NCI-H2171 treated with DMSO at 0.1 percent for 48 hours (cell line): ENCODE measurements at regions not wholly inside any gene's neighbourhood (a gene's known extent, or its start where the extent isn't known, plus 50 kb on each side); places are given as distances from the start of the nearest gene placed in this dataset.

Experiments
- DNase-seq: peaks from one replicate; lab custom pipeline; 2025; lab: John Stamatoyannopoulos, UW

DNA sequence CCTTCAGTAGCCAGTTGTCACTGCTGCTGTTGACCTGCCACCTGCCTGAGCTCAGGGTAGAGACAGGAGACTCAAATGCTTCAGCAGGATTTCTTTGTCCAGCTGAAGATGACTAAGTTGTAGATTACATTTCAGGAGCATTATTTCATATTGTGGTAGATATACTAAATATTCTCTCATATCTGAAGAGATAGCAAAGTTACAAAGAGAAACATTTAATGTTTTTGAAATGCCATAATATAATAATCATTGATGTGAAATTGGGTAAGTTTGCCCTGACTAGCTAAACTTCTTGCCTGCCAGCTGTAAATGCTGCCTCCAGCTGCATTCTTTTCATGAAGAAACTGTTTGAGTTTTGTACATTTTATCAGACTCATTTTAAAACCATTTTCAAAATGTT, 247.6 kb upstream of the CNKSR2 start:
- no peak for DNase-seq

- no peak for DNase-seq
Observed at GRCh38 chrX:21131346-21131745, 242.9 kb upstream of the CNKSR2 start.

DNA sequence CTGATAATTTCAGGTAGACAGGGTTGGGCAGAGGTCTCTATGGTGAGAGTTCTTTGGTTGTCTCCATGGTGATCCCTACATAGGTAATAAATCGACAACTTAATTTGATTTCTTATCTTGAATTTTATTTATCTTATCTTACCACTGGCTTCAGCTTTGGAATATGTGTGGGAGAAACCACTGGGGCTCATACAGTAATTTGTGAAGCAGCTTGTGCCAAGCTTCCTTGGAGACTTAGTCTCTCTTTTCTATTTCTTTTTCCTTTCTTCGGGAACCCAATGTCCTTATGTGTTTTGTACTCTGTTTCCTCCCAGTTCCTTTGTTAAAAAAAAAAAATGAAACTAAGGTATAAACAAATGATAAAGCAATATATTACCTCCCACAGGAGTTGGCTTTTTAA, 242.4 kb upstream of the CNKSR2 start:
- no peak for DNase-seq

- DNase-seq: no peak
Observed at GRCh38 chrX:21132686-21133393, 241.4 kb upstream of the CNKSR2 start.

- no peak for DNase-seq
Observed at GRCh38 chrX:21150208-21150607, 224.0 kb upstream of the CNKSR2 start.

GRCh38 chrX:21151051-21151450, 223.2 kb upstream of the CNKSR2 start:
- no peak for DNase-seq

DNA sequence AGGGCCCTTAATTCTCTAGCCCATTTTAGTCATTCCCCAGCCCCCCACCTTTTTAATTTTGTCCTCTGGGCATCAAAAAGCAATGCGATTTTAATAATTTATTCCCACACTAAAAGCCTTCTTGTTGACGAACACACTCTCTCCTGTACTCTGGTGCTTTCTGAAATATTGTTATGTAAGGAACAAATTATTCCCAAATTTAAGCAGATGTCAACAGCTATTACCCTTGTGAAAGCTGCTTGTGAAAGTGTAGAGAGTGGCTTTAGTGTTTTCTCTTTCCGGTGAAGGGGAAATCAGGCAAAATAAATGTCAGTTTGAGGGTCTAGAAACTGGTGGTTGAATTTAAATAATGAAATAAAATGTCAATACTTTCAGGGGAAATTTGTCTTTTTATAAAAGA, 221.2 kb upstream of the CNKSR2 start:
- no peak for DNase-seq

DNA sequence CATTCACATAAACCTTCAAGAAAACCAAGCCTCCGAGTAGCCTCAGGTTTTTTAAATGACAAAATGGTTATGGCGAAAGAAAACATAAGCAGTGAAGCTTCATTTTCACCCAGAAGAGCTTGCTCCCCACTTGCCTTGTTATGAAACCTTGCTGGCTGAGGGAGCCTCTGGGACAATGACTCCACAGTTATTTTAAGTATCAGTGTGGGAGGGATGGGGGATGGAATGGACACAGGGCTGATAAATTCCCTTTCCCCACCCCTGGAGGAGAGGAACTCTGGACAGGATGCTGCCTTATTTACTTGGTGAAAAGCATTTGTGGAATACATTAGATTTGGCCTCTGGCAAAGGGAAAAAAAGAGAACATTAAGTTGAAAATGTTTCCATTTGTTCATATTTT, 220.7 kb upstream of the CNKSR2 start:
- DNase-seq: no peak

- peak; percentile 2 for DNase-seq
Observed at GRCh38 chrX:21155916-21156315, 218.3 kb upstream of the CNKSR2 start.

GRCh38 chrX:21156632-21157031, 217.6 kb upstream of the CNKSR2 start:
- no peak for DNase-seq

DNA sequence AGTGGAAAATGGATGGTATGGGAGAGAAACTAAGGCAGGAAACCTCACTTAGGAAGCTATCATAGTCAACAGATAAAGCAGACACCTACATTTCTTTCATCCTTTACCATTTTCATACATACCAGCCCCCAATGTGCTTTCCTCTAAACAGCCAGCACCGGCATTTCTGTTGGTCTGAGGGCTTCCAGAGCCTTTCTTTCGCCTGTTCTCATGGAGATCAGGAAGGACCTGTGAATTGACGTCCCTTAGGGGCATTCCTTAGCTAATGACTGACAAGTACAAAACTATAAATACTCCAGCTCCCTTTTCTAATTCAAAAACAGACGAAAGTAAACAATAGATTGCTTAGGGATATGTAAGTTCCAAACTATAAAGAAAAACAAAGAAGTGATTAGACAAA, 215.5 kb upstream of the CNKSR2 start:
- DNase-seq: no peak

DNA sequence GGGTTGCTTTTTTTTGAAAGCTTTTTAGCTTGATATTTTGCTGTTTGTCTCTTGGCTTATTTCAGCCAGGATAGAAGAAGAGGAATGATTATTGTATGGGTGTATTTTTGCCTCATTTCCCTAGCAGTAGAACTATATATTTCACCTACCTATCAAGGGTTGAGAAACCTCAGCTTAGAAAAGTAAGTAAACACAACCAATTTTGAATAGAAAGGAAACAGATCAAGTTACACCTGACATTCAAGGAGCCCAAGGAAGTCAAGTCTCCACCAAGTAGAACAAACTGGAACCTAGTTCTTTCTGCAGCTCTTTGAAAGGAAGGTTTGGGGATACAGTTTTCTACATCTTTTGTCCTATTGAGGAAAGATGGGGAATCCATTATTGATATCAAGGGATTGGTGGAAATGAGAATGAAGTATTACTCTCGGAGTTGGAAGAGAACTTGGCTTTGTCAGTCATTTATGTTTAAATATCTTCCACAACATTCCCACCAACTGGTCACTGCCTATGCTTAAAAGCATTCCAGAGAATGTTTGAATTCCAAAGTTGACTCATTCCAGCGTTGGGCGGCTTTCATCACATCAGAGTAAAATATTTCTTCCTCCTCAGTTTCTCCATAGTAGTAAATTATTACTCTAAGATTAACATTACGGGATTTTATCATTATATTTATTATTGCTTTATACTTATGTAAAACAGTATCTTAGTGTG, 207.8 kb upstream of the CNKSR2 start:
- DNase-seq: no peak

- no peak for DNase-seq
Observed at GRCh38 chrX:21167011-21167410, 207.2 kb upstream of the CNKSR2 start.

DNA sequence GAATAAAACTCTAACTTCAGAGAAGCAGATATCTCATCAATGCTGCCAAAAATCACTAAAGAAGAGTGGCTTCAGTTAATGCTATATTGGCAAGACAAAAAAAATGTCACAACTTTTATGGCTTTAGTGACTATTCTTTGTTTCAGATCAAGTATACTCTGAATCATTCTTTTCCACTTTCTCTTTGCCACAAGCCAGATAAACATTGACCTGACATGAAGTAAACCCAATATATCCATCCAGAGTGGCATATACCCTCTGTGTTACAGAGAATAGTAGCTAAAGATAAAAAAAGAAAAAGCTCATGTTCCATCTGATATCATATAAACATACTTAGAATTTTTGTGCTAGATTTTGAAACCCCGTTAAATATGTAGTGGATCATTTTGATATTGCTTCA, 206.7 kb upstream of the CNKSR2 start:
- DNase-seq: no peak

GRCh38 chrX:21168401-21169160, 205.6 kb upstream of the CNKSR2 start:
- no peak for DNase-seq

- DNase-seq: no peak
Observed at GRCh38 chrX:21171181-21171580, 203.0 kb upstream of the CNKSR2 start.

GRCh38 chrX:21174439-21174838, 199.8 kb upstream of the CNKSR2 start:
- no peak for DNase-seq

DNA sequence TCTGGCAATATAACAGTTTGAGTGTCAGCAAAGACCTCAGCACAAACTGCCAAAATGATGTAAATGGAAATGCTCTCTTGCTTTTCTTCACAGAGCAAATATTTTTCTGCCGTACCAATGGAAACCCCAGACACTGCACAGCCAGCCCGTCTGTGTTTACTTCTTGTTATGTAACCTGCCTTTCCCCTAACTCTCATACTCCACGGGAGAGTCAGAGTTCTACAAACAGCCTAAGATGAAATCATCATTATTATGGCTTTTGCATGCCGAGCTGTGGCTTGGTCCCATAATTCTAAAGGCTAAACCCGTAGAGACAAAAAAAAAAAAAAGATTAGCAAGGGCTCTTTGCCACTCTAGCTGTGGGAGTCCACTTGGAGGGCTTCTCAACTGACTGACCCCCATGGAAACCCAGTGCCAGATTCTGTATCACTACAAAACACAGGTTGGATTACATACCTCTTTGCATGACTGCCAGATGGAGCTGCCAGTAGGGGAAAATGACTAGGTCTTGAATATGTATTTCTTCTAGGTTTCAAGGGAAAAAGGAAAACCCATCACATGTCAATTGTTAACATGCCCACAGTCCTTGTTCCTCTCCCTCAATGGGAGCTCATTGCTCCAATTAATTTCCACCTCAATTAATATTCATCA, 197.2 kb upstream of the CNKSR2 start:
- DNase-seq: peak; percentile 27

- DNase-seq: no peak
Observed at GRCh38 chrX:21181232-21181853, 192.9 kb upstream of the CNKSR2 start.

DNA sequence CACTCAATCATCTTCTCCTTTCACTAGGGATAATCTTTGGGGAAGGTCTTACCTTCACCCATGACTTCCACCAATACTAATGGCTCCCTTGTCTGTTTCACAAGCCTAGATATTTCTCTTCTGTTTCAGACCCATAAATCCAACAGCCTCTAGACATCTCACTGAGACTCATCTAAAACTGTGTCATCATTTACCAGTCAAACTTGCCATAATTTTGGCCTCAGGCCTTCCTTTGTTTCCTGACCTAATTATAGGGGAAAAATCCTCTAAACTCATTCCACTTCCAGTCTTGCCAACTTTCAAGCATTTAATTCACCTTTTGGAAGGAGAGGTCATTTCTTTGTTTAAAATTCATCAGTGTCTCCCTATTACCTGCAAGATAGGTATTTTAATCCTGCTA, 181.0 kb upstream of the CNKSR2 start:
- no peak for DNase-seq

DNA sequence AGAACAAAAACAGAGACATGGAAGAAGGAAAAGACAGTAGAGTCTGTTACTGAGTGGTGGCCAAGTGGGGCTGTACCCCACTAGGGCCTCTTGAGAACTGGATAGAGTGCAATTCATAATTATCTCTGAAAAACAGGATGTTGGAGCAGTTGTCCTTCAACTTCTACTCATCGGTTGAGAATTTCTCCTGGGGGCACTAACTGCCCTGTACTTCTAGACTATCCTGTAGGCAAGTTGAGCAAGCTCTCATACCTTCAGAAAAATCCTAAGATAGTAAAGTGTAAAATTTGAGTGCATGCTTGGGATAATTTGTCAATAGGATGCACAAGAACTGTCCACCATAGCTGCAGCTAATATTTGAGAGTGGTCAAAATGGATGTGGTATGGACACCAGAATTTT, 179.7 kb upstream of the CNKSR2 start:
- DNase-seq: no peak

DNA sequence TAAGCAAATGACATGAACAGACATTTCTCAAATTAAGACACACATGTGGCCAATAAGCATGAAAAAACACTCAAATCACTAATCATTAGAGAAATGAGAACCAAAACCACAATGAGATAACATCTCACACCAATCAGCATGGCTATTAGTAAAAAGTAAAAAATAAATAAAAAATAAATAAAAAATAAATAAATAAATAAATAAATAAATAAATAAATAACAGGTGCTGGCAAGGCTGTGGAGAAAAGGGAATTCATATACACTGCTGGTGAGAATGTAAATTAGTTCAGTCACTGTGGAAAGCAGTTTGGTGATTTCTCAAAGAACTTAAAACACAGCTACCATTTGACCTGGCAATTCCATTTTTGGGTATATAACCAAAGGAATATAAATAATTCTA, 167.1 kb upstream of the CNKSR2 start:
- DNase-seq: no peak
